Esophagus muscularis mucosa (tissue), 4 donors: ENCODE measurements at regions not wholly inside any gene's neighbourhood (a gene's known extent, or its start where the extent isn't known, plus 50 kb on each side); places are given as distances from the start of the nearest gene placed in this dataset.
"Not testable (repeated sequence)": the region's sequence is repeated elsewhere in the genome, so short reads cannot be mapped to it uniquely, and the experiment has no call there.

Experiments used
- DNase-seq: peaks from one replicate; pipeline ENCODE4 v3.0.0-alpha.2; 2017; ENCODE audit errors: extremely low spot score
- H3K27ac ChIP-seq, 4 donors: fragments of 200-600 bp; sonication (generic); replicated peaks in 1 of 4; 1 replicate in 3 of 4; 2 replicates in 1 of 4; pipeline ENCODE4 v1.5.1; 2016 to 2019; ENCODE audit warnings: mild to moderate bottlenecking in 1 of 4
- H3K27me3 ChIP-seq, 4 donors: fragments of 200-600 bp; sonication (generic); one replicate each; pipeline versions ENCODE4 v1.5.1 to v1.6.0; 2016 to 2019
- H3K36me3 ChIP-seq, 4 donors: fragments of 200-600 bp; sonication (generic); one replicate each; pipeline ENCODE4 v1.5.1; 2016 to 2019
- H3K4me1 ChIP-seq, 4 donors: fragments of 200-600 bp; sonication (generic); one replicate each; pipeline ENCODE4 v1.5.1; 2016 to 2019
- H3K4me3 ChIP-seq, 4 donors: fragments of 200-600 bp; sonication (generic); 1 replicate in 2 of 4; 2 replicates in 2 of 4; pipeline ENCODE4 v1.5.1; 2016 to 2019; ENCODE audit warnings: mild to moderate bottlenecking in 4 of 4, moderate library complexity in 1 of 4
- H3K9me3 ChIP-seq, 4 donors: fragments of 200-600 bp; sonication (generic); 1 replicate in 3 of 4; 2 replicates in 1 of 4; pipeline ENCODE4 v1.5.1; 2016 to 2019
- EP300 ChIP-seq: sonication (generic); formaldehyde crosslinking; IDR thresholded peaks from one replicate; pipeline ENCODE4 v1.6.1; 2017; ENCODE audit warnings: antibody characterized with exemption
- POLR2A ChIP-seq: fragments of 450-650 bp; IDR thresholded peaks from one replicate; pipeline ENCODE4 v1.6.1; 2017; ENCODE audit warnings: antibody characterized with exemption, moderate library complexity, mild to moderate bottlenecking, low read depth
- POLR2AphosphoS5 ChIP-seq, 2 donors: sonication (generic); formaldehyde crosslinking; IDR thresholded peaks; one replicate each; pipeline ENCODE4 v1.6.1; 2017; ENCODE audit warnings: antibody characterized with exemption in 2 of 2
- WGBS: methylation state at CpG from one replicate; pipeline ENCODE4 v1.1.5; 2018; 5-methylcytosine and 5-hydroxymethylcytosine counted together
- intact Hi-C: fragments of 100-400 bp; cut with DNase I; formaldehyde crosslinking; loops from one replicate; pipeline ENCODE4 v1.15.1; 2023
- TF ChIP-seq, protein P1 (sequence below), 3 experiments: fragments of 200-600 bp in 2 of 3; fragments of 450-650 bp in 1 of 3; sonication (generic) in 2 of 3; IDR thresholded peaks; one replicate each; pipeline ENCODE4 v1.5.1; 2017 to 2019; ENCODE audit warnings: antibody characterized with exemption in 3 of 3, mild to moderate bottlenecking in 2 of 3, moderate library complexity in 1 of 3

DNA sequence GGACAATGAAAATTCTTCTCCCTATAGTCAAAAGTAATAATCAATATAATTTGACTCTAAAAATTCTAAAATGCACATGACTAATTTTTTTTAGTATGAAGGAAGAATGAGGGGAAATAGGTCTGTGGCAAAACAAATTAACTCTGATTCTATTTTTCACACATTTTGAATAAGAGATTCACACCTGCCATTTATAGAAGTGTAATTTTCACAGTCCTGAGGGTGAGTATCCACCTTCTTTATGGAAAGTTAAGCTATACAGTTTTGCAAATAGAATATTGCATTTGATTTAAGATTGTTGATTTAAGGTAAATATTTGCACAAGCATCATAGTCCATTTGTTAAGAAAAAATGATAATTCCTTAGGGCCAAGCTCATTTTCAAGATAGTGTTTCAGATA lies 417.7 kb downstream of the CHSY3 start:
- no peak overlapping the region for H3K4me3 ChIP-seq
- TF ChIP-seq EP300 (no peak), POLR2A (no peak), POLR2AphosphoS5 (IDR thresholded peaks at IDR 0.05) (no peak)
- TF ChIP-seq, protein P1, sequence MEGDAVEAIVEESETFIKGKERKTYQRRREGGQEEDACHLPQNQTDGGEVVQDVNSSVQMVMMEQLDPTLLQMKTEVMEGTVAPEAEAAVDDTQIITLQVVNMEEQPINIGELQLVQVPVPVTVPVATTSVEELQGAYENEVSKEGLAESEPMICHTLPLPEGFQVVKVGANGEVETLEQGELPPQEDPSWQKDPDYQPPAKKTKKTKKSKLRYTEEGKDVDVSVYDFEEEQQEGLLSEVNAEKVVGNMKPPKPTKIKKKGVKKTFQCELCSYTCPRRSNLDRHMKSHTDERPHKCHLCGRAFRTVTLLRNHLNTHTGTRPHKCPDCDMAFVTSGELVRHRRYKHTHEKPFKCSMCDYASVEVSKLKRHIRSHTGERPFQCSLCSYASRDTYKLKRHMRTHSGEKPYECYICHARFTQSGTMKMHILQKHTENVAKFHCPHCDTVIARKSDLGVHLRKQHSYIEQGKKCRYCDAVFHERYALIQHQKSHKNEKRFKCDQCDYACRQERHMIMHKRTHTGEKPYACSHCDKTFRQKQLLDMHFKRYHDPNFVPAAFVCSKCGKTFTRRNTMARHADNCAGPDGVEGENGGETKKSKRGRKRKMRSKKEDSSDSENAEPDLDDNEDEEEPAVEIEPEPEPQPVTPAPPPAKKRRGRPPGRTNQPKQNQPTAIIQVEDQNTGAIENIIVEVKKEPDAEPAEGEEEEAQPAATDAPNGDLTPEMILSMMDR (IDR thresholded peaks at IDR 0.05): no peak
- DNase-seq: no peak
- no peaks in the 10 kb centered on the region for H3K36me3 ChIP-seq
- H3K27ac ChIP-seq: no peak overlapping the region
- H3K4me1 ChIP-seq: peaks cover 0 to 9% (median 2%) of the 10 kb centered on the region in 4 donors
- intact Hi-C loops: no loop called here
- H3K9me3 ChIP-seq: no peaks in the 10 kb centered on the region
- H3K27me3 ChIP-seq: no peaks in the 10 kb centered on the region

DNA sequence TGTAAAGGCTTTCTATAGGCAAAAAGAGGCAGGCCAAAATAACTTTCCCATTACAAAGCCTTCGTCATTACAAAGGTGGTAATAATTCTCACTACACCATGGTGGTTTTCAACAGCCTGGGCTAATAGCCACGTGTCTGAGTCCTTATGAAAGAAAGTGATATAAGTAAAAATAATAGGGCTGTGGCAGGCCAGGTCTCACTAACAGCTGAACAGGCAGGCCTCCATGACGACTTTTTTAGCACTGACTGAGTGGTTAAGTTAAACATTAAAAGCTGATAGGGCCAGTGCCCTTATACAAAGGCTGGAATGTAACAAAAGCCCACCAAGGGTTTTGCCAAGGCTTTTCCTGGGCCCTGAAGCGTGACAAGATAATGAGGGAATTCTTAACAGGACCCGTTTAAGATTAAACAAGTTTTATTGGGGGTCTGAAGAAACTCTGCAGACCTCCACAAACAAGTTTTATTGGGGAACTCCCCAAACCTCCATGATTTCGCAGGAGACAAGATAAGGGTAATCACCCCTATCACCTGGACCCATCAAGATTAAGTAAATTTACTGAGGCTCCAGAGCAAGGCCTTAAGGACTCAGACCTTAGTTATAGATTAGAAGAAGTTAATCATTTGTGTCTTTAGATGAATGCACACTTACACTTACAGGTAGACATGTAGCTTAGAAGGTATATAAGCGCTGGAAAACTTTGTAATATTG lies 412.9 kb downstream of the CHSY3 start:
- H3K27ac ChIP-seq: no peak overlapping the region
- H3K27me3 ChIP-seq: no peaks in the 10 kb centered on the region
- intact Hi-C loops: no loop called here
- DNase-seq: no peak
- WGBS: 76% methylated on average over 7 of the region's 7 CpGs
- H3K9me3 ChIP-seq: peaks cover 0 to 6% (median 0%) of the 10 kb centered on the region in 4 donors
- no peak overlapping the region for H3K4me3 ChIP-seq
- no peaks in the 10 kb centered on the region for H3K4me1 ChIP-seq
- TF ChIP-seq POLR2AphosphoS5 (IDR thresholded peaks at IDR 0.05) (no peak), EP300 (no peak), POLR2A (no peak)
- TF ChIP-seq, protein P1 (IDR thresholded peaks at IDR 0.05): no peak
- no peaks in the 10 kb centered on the region for H3K36me3 ChIP-seq

DNA sequence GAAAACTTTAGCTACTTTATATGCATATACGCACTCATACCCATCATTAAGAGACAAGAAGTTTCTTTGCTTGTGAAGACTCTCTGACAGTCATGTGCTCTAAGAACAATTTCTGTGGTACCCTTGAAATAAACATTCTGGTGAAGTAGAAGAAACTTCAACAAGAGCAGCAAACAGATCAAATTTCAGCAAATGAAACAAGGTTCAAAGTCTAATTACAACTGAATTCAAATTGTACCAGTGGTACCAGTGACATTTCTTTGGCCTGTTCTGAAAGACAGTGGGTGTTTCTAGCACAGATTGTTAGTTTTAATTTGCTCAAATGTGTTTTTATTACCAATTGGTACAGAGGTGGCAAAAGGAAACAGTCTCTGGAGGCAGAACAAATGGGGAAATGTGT lies 391.0 kb downstream of the CHSY3 start:
- 89% methylated on average over 1 of the region's 1 CpG for WGBS
- Histone ChIP-seq H3K4me1 (no peaks in the 10 kb centered on the region), H3K36me3 (no peaks in the 10 kb centered on the region), H3K9me3 (no peaks in the 10 kb centered on the region), H3K27me3 (no peaks in the 10 kb centered on the region), H3K27ac (no peak overlapping the region), H3K4me3 (no peak overlapping the region)
- no peak for DNase-seq
- TF ChIP-seq, protein P1 (IDR thresholded peaks at IDR 0.05): no peak
- TF ChIP-seq EP300 (no peak), POLR2AphosphoS5 (IDR thresholded peaks at IDR 0.05) (no peak), POLR2A (no peak)
- intact Hi-C loops: no loop called here

DNA sequence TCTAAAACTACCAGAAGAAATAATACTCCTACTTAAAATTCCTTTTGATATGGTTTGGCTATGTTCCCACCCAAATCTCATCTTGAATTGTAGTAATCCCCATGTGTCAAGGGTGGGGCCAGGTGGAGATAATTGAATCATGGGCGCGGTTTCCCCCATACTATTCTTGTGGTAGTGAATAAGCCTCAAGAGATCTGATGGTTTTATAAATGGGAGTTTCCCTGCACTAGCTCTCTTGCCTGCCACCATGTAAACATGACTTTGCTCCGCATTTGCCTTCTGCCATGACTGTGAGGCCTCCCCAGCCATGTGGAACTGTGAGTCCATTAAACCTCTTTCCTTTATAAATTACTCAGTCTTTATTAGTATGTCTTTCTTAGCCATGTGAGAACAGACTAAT lies 390.5 kb downstream of the CHSY3 start:
- H3K27ac ChIP-seq, H3K4me1 ChIP-seq, H3K36me3 ChIP-seq, DNase-seq, H3K9me3 ChIP-seq, H3K4me3 ChIP-seq, H3K27me3 ChIP-seq, intact Hi-C loops: not testable (repeated sequence)
- WGBS: 93% methylated on average over 3 of the region's 3 CpGs

DNA sequence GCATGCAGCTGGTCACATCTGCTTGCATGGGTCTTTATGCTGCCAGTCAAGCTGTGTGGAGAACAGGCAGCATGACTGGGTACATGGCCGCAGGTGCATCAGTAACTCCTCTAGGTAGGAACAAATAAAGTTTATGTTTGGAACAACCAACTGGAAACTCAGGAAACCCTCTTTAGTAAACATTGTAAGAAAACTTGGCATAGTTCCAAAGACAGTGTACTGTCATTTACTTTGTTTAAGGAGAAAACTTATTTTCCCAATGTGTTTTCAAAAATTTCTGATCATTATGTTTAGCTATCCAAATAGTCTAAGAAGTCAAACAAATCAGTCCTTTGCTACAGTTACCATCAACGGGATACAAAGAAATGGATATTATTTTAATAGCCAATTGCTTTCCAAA lies 386.0 kb downstream of the CHSY3 start:
- no peaks in the 10 kb centered on the region for H3K36me3 ChIP-seq
- peaks cover 0 to 4% (median 0%) of the 10 kb centered on the region in 4 donors for H3K4me1 ChIP-seq
- H3K9me3 ChIP-seq: no peaks in the 10 kb centered on the region
- no peaks in the 10 kb centered on the region for H3K27me3 ChIP-seq
- intact Hi-C loops: no loop called here
- H3K27ac ChIP-seq: no peak overlapping the region
- 89% methylated on average over 2 of the region's 2 CpGs for WGBS
- no peak for DNase-seq
- no peak for TF ChIP-seq EP300
- TF ChIP-seq POLR2AphosphoS5 (IDR thresholded peaks at IDR 0.05): no peak
- TF ChIP-seq, protein P1 (IDR thresholded peaks at IDR 0.05): no peak
- no peak for TF ChIP-seq POLR2A
- H3K4me3 ChIP-seq: no peak overlapping the region
